ENCODE measurements at regions not wholly inside any gene's neighbourhood (a gene's known extent, or its start where the extent isn't known, plus 50 kb on each side); places are given as distances from the start of the nearest gene placed in this dataset.
"Not testable (repeated sequence)": the region's sequence is repeated elsewhere in the genome, so short reads cannot be mapped to it uniquely, and the experiment has no call there.

DNA sequence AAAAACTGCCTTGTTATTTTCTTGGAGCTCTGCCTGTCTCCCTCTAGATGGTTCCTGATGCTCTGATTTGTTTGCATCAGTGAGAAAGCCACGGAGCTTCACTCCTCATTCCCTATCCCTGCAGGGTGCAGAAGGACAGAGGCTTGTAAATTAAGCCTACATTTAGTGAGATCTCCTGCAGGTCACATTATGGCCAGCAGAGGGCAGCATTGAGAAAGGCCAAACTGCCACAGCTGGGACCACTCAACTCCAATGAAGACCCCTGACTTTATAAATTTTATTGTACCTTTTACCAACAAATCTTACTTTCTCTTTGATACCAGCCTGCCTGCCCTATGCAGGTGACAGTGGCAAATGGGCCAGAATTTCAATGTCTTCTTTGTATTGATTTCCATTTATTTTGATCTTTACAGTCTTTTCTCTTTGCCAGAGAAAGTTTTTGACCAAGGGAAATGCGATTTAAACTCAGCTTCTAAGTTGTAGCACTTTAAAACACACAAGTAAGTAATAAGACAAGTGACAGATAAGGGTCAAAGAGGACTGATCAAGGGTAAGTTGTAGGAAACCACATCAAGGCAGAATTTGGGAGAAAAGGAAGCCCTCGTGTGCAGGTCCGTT lies 1029.1 kb upstream of the KLHL29 start:
- peak; percentile 24 to 70 (median 46) for DNase-seq

- DNase-seq, result no peak
Observed at GRCh38 chr2:22359071-22359672, 1025.8 kb upstream of the KLHL29 start.

DNA sequence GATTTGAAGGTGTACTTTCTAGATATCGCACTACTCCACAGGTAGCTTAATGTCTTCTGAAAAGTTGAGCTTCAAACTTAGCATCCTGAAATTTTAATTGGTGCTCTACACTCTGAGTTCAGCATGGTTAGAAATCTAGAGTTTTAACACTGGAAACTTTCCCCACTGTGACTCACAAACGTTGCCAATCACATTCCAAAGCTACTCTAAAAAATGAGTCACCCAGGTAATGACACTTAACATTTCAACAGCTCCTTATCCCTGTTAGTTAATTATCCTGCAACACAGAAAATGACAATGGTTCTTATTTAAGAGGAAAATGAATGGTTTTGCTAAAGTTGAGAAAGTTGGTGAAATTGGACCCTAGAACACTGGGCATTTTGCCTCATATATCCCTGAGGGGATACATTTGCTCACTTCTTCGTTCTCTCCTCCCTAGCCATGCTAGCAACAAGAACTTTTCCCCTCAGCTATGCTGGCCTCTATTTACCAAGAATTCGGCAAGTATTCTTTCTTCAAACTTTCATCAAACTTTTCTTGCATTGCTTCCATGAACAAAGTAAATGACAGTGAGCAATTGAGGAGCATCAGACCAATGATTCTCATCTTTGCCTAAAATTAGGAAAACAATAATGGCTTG lies 1024.1 kb upstream of the KLHL29 start:
- no peak for DNase-seq

DNA sequence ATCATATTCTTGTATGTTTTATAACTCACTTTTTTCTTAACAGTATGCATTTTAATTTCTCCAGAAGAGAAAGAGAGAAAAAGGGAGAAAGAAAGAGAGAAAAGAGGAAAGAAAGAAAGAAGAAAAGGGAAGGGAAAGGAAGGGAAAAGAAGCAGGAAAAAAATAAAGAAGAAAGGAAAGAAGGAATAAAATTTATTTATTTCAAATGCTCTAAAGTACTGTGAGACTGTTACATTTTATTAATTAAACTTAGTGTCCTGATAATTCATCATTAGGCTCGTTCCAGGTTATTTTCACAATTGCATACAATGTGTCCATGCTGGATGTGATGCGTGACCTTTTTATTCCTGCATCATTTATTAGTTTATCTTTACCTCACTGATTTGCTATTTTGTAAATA lies 1023.4 kb upstream of the KLHL29 start:
- no peak for DNase-seq

- no peak for DNase-seq
Observed at GRCh38 chr2:22375096-22375495, 1009.9 kb upstream of the KLHL29 start.

GRCh38 chr2:22377268-22377667 lies 1007.7 kb upstream of the KLHL29 start:
- DNase-seq, result peak in 2 of 3 donors; percentile 3 to 45

DNA sequence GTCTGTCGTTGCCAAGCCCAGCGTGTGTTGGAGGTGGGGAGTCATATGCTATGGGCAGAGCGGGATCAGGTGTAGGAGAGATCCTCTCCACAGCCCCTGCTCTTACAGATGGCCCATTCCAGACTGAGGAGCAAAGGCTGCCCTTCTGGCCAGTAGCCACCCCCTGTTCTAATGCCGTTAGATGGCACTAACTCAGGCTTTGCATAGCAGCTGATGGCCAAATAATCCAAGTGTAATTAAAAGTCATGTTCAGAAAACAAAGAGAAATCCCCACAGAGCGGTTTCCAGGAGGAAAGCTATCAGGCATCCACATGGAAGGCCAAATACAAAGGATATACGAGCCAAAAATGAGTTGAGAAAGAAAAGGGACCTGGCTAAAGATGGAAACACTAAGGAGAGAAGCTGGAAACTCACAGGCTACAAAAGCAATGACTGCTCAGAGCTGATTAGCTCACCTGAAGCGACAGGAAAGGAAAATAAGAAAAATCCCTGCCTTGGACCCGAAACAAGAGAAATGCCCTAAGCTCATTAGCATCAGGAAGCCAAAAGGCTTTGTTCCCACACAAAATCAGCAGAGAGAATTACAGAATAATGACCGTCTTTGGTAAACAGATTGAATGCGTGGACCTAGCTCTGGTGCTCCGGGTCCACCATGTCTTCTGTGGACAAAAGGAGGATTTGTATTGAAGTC lies 1002.4 kb upstream of the KLHL29 start:
- peak in 1 of 3 donors; percentile 12 for DNase-seq

- DNase-seq, result no peak
Observed at GRCh38 chr2:22397847-22398246, 987.1 kb upstream of the KLHL29 start.

GRCh38 chr2:22403748-22404147 lies 981.2 kb upstream of the KLHL29 start:
- DNase-seq, result no peak

DNA sequence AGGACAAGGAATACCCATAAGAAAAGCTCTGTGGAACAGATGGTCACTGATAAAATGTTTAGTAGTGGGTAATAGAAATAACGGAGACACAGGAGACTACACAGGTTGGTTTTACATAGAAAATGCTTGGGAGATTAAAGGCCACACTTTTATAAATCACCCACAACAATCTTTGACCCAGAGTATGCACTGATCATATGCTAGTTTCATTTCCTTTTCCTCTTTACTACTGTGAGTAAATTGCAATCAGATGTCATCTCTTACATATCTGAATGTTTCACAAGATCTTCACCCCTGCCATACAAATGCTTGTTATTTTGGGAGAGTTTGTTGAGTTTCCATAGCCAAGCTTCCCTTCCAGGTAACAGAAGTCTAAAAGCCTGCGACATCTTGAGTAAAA lies 978.4 kb upstream of the KLHL29 start:
- DNase-seq, result no peak

GRCh38 chr2:22420076-22420475 lies 964.9 kb upstream of the KLHL29 start:
- no peak for DNase-seq

DNA sequence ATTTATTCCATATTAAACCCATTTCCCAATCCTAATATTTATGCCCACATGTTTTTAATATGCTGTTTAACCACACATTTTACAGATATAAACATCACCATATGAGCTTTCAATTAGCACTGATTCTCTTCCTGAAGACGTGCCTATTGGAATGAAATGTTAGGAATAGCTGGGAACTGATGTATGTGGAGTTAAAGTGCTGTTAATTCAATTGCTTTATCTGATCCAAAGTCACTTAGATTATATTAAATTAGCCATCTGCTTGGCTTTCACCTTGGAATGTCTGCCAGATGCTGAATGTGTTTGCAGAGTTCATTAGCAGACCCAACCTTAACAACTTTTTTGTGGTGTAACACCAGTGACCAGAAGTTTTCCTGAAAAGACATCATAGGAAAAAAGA lies 942.9 kb upstream of the KLHL29 start:
- DNase-seq, result peak in 1 of 3 donors; percentile 23

- DNase-seq, result peak; percentile 7 to 52 (median 20)
Observed at GRCh38 chr2:22444281-22444680, 940.7 kb upstream of the KLHL29 start.

GRCh38 chr2:22449696-22450095 lies 935.3 kb upstream of the KLHL29 start:
- no peak for DNase-seq

DNA sequence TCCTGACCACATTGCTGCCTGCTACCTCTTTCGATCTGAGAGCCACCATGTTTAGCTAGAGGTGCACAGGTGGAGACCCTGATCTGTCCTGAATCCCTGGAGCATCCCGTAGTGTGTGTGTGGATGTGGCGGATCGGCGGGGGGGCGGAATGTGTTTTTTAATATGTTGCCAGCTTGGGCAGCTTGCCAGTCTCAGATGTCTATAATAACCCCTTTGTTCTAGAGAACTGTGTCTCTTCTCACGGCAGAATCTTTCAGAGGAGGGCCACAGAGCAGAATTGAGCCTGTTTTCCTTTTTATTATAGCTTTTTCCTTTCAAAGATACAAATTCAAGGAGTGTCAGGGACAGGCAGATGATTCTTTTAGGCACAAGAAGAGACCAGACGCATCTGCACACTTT lies 934.1 kb upstream of the KLHL29 start:
- DNase-seq, result no peak

GRCh38 chr2:22454826-22455485 lies 930.0 kb upstream of the KLHL29 start:
- peak; percentile 33 to 84 (median 50) for DNase-seq

DNA sequence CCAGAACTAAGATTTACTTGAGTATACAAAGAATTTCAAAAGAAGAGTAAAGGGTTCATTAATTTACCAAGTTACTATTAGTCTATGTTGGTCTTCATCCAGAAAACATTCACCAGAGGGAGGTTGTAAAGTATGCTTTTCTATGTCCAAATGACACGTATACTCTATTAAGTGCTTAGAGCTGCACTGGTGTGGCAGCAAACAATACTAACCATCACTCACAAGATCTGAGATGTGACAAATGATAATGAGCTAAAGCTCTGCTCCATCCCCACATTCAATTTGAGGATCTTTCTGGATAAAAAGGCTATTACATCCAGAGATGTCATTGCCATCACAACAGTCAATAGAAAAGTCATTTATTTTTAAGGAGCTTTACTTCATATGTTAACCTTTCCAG lies 926.5 kb upstream of the KLHL29 start:
- no peak for DNase-seq

DNA sequence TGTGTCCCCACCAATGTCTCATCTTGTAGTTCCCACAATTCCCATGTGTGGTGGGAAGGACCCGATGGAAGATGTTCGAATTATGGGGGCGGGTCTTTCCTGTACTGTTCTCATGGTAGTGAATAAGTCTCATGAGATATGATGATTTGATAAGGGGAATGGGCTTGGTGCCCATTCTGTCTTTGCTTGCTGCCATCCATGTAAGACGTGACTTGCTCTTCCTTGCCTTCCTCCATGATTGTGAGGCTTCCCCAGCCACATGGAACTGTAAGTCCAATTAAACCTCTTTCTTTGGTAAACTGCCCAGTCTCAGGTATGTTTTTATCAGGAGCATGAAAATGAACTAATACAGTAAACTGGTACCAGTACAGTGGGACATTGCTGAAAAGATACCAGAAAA lies 909.9 kb upstream of the KLHL29 start:
- DNase-seq, result not testable (repeated sequence)

DNA sequence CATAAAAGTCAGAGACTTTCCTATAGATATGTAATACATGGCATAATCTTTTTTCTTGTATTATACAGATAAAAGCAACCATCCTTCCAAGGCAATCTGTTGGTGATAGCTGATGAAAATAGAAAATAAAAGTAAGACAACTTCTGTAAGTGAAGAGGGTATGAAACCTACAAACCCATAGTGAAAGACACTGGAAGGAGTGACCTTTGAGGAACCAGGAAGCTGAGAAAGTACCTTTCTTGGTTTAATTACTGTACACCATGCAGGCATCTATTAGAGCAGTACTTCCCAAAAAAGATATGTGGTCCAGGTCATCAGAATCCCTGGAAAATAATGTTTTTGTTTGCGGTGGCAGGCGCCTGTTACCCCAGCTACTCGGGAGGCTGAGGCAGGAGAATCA lies 906.6 kb upstream of the KLHL29 start:
- DNase-seq, result no peak

DNA sequence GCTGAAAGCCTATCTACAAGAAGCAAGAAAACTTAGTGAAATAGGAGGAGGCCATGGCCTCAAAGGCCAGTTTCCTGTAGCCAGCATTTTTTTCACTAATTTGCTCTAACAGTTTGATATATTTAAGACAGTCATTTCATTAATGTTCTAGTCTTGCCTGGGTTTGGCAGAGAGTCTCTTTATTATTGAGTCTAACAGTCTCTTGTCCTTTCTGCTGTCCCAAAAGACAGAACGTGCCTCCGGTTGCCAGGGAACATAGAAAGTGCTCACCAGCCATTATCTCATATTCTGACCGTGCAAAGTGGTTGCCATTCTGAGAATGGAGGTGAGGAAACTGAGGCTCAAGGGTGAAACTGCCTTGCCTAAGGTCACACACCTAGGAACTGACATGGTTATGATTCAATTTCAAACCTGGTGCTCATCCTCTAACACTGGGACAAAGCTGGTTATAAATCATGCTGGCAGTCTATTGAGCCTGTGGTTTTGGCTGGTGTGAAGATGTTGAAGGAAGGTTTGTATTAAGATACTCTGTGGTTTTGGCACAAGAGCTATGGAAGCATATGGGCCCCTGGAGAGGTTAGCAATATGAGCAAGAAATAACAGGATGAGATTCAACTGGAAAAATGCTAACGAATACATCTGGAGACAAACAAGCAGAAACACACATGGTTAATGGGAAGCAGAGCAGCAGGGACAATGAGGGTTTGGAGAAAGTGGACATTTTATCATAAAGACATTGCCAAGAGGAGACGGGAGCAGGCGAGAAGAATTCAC lies 903.3 kb upstream of the KLHL29 start:
- DNase-seq, result peak; percentile 60 to 93 (median 77)

- DNase-seq, result peak in 1 of 3 donors; percentile 47
Observed at GRCh38 chr2:22483036-22483435, 901.9 kb upstream of the KLHL29 start.

Data from muscle of back (tissue), 3 donors.